B cell (primary cell): ENCODE measurements at regions not wholly inside any gene's neighbourhood (a gene's known extent, or its start where the extent isn't known, plus 50 kb on each side); places are given as distances from the start of the nearest gene placed in this dataset.

Experiments used
- ATAC-seq: fragments of 200-7000 bp; cut with Tn5 transposase; one replicate; pipeline ENCODE4 v1.10.0; 2021; ENCODE audit warnings: low read depth, mild to moderate bottlenecking, moderate number of reproducible peaks, moderate library complexity
- CTCF ChIA-PET: fragments of 350-600 bp; sonication (Branson Sonifier 250); formaldehyde crosslinking; loops from one replicate; lab custom pipeline; 2021; ENCODE audit warnings: antibody characterized with exemption, inconsistent platforms; lab: Charles Lee
- POLR2A ChIA-PET: fragments of 350-600 bp; sonication (Branson Sonifier 250); formaldehyde crosslinking; loops from one replicate; lab custom pipeline; 2021; ENCODE audit warnings: antibody characterized with exemption; lab: Charles Lee
- DNase-seq: peaks from one replicate; pipeline ENCODE4 v3.0.0; 2013
- H2AFZ ChIP-seq: 2 replicates; pipeline ENCODE4 v1.6.1; 2012; ENCODE audit warnings: mild to moderate bottlenecking, low read depth, low read length; ENCODE audit not compliant: insufficient read depth, poor library complexity, severe bottlenecking
- H3K27ac ChIP-seq, 2 donors: 1 replicate in 1 of 2; 2 replicates in 1 of 2; pipeline ENCODE4 v1.5.1; 2012 to 2013; ENCODE audit warnings: low read length in 2 of 2, mild to moderate bottlenecking in 2 of 2, moderate library complexity in 1 of 2
- H3K27me3 ChIP-seq, 4 experiments: fragments of 200-600 bp in 1 of 4; sonication (generic) in 1 of 4; replicated peaks in 1 of 4; 1 replicate in 2 of 4; 2 replicates in 2 of 4; pipeline versions ENCODE4 v1.6.1 to v1.7.0; 2013 to 2016; ENCODE audit warnings: low read length in 3 of 4, mild to moderate bottlenecking in 2 of 4, mixed read lengths in 1 of 4, moderate library complexity in 1 of 4; ENCODE audit not compliant: insufficient read depth in 4 of 4, control insufficient read depth in 3 of 4; ENCODE audit errors: control extremely low read depth in 1 of 4
- H3K36me3 ChIP-seq, 2 experiments: replicated peaks in 1 of 2; 1 replicate in 1 of 2; 2 replicates in 1 of 2; pipeline versions ENCODE4 v1.6.1 to v1.7.1; 2013; ENCODE audit warnings: low read length in 1 of 2; ENCODE audit not compliant: insufficient read depth in 2 of 2, control insufficient read depth in 1 of 2; ENCODE audit errors: control extremely low read depth in 1 of 2, extremely low read depth in 1 of 2
- H3K4me1 ChIP-seq, 2 donors: fragments of 200-600 bp in 1 of 2; sonication (generic) in 1 of 2; 1 replicate in 1 of 2; 2 replicates in 1 of 2; pipeline versions ENCODE4 v1.5.1 to v1.6.1; 2013 to 2017; ENCODE audit warnings: low read length in 2 of 2; ENCODE audit not compliant: control insufficient read depth in 2 of 2, insufficient read depth in 2 of 2
- H3K4me2 ChIP-seq: replicated peaks from 2 replicates; pipeline ENCODE3; 2012; ENCODE audit warnings: mild to moderate bottlenecking, low read depth, low read length; ENCODE audit not compliant: poor library complexity, severe bottlenecking
- H3K4me3 ChIP-seq, 5 experiments: fragments of 200-600 bp in 1 of 5; sonication (generic) in 1 of 5; 1 replicate in 3 of 5; 2 replicates in 2 of 5; pipeline versions ENCODE4 v1.5.1 to v1.7.0; 2011 to 2016; ENCODE audit warnings: low read length in 4 of 5, mild to moderate bottlenecking in 4 of 5, low read depth in 2 of 5, control low read depth in 1 of 5, moderate library complexity in 1 of 5; ENCODE audit not compliant: insufficient read depth in 1 of 5; ENCODE audit errors: control extremely low read depth in 1 of 5, extremely low read depth in 1 of 5
- H3K79me2 ChIP-seq: fragments of 200-600 bp; sonication (generic); one replicate; pipeline ENCODE4 v1.6.0; 2016; ENCODE audit warnings: low read length; ENCODE audit not compliant: control insufficient read depth, insufficient read depth
- H3K9ac ChIP-seq: fragments of 200-600 bp; sonication (generic); 2 replicates; pipeline ENCODE4 v1.6.1; 2017; ENCODE audit warnings: mild to moderate bottlenecking, low read length, moderate library complexity
- H3K9me3 ChIP-seq, 3 donors: one replicate each; pipeline versions ENCODE4 v1.6.1 to v1.7.1; 2013; ENCODE audit warnings: low read length in 2 of 3; ENCODE audit not compliant: control insufficient read depth in 2 of 3, insufficient read depth in 1 of 3; ENCODE audit errors: control extremely low read depth in 1 of 3
- H4K20me1 ChIP-seq: 2 replicates; pipeline ENCODE4 v1.6.0; 2012; ENCODE audit warnings: mild to moderate bottlenecking, low read length; ENCODE audit not compliant: insufficient read depth, control insufficient read depth, poor library complexity, severe bottlenecking
- H3K27ac Mint-ChIP-seq: one replicate; pipeline ENCODE4 v1.8.0; 2021; ENCODE audit warnings: mixed read lengths
- H3K27me3 Mint-ChIP-seq: one replicate; pipeline ENCODE4 v1.8.0; 2021; ENCODE audit warnings: mixed read lengths
- H3K4me1 Mint-ChIP-seq: one replicate; pipeline ENCODE4 v1.8.0; 2021; ENCODE audit warnings: mixed read lengths
- H3K4me3 Mint-ChIP-seq: one replicate; pipeline ENCODE4 v1.8.0; 2021; ENCODE audit warnings: mixed read lengths
- H3K9me3 Mint-ChIP-seq: one replicate; pipeline ENCODE4 v1.8.0; 2022; ENCODE audit warnings: mixed read lengths; ENCODE audit not compliant: insufficient read depth
- CTCF ChIP-seq: fragments of 200-600 bp; IDR thresholded peaks from one replicate; pipeline ENCODE4 v1.8.0; 2022; ENCODE audit warnings: antibody characterized with exemption, mild to moderate bottlenecking
- EZH2 ChIP-seq: IDR thresholded peaks from 2 replicates; pipeline ENCODE4 v1.6.1; 2012; ENCODE audit warnings: borderline replicate concordance, low read depth, mild to moderate bottlenecking, moderate library complexity, low read length; ENCODE audit not compliant: insufficient read depth, poor library complexity, severe bottlenecking
- WGBS: methylation state at CpG from one replicate; pipeline ENCODE4 v1.1.5; 2013; ENCODE audit warnings: missing lambda C conversion rate; ENCODE audit not compliant: insufficient coverage; 5-methylcytosine and 5-hydroxymethylcytosine counted together
- intact Hi-C: fragments of 100-400 bp; cut with micrococcal nuclease; formaldehyde crosslinking; loops from one replicate; pipeline ENCODE4 v1.10.0; 2022

GRCh38 chr13:103134271-103134670, 68.1 kb upstream of the SLC10A2 start:
- WGBS = 33% methylated on average over 2 of the region's 2 CpGs

DNA sequence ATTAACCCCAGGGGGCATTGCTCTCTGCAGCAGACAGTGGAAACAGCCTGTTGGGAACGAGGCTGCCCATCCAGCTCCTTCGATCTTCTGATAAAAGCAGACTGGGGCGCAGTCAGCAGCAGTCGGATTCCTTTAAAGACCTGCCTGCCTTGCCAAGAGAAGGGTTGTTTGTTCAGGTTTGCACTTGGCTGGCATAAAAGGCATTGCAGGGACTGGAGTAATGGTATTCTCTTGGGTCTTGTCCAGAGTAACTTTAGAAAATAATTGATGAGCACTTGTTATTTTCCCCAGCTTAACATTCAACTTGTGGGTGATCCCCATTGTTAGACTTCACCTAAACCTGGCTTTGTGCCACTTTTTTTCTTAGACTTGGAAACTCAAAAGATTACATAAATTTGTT, 67.3 kb upstream of the SLC10A2 start:
- Mint-ChIP-seq H3K27ac (no peak overlapping the region), H3K4me1 (peaks cover 2% of the 10 kb centered on the region), H3K4me3 (no peak overlapping the region), H3K9me3 (no peaks in the 10 kb centered on the region), H3K27me3 (no peaks in the 10 kb centered on the region)
- WGBS = 97% methylated on average over 4 of the region's 4 CpGs
- Histone ChIP-seq H3K36me3 (no peaks in the 10 kb centered on the region), H3K79me2 (no peaks in the 10 kb centered on the region), H3K9ac (no peak overlapping the region), H3K27ac (no peak overlapping the region), H3K9me3 (no peaks in the 10 kb centered on the region), H3K4me1 (no peaks in the 10 kb centered on the region), H3K4me3 (no peak overlapping the region), H4K20me1 (no peaks in the 10 kb centered on the region), H3K4me2 (no peak overlapping the region), H2AFZ (no peak overlapping the region), H3K27me3 (no peaks in the 10 kb centered on the region)
- DNase-seq (no peak), ATAC-seq (no peak)
- ChIA-PET POLR2A (no interaction called here), CTCF (no interaction called here)
- TF ChIP-seq EZH2 (no peak), CTCF (no peak)
- intact Hi-C loops = no loop called here

More at GRCh38 chr13:103134271-103134670, 68.1 kb upstream of the SLC10A2 start:
- no peaks in the 10 kb centered on the region for H3K79me2 ChIP-seq
- no peak for TF ChIP-seq EZH2
- ChIA-PET CTCF (no interaction called here), POLR2A (no interaction called here)
- H3K9me3 ChIP-seq = no peaks in the 10 kb centered on the region
- no peak for DNase-seq
- no peak overlapping the region for H3K9ac ChIP-seq
- no peak overlapping the region for H3K4me3 ChIP-seq
- no peaks in the 10 kb centered on the region for H3K27me3 ChIP-seq
- H3K4me1 ChIP-seq = no peaks in the 10 kb centered on the region
- no peak overlapping the region for H2AFZ ChIP-seq
- peaks cover 2% of the 10 kb centered on the region for H3K4me1 Mint-ChIP-seq
- H3K36me3 ChIP-seq = no peaks in the 10 kb centered on the region
- no peaks in the 10 kb centered on the region for H3K27me3 Mint-ChIP-seq
- H3K4me3 Mint-ChIP-seq = no peak overlapping the region
- no peaks in the 10 kb centered on the region for H4K20me1 ChIP-seq
- no peak for ATAC-seq
- no peaks in the 10 kb centered on the region for H3K9me3 Mint-ChIP-seq
- no peak overlapping the region for H3K4me2 ChIP-seq
- intact Hi-C loops = no loop called here
- no peak overlapping the region for H3K27ac Mint-ChIP-seq
- H3K27ac ChIP-seq = no peak overlapping the region
